HG03342 (cell line): ENCODE measurements at regions not wholly inside any gene's neighbourhood (a gene's known extent, or its start where the extent isn't known, plus 50 kb on each side); places are given as distances from the start of the nearest gene placed in this dataset.

Experiments used
- ATAC-seq: cut with Tn5 transposase; IDR thresholded peaks from one replicate; pipeline ENCODE4 v1.9.1; 2021; ENCODE audit warnings: mild to moderate bottlenecking, moderate library complexity; ENCODE audit not compliant: unreplicated experiment

GRCh38 chr15:81449836-81450474 lies 75.9 kb upstream of the TMC3 start:
- ATAC-seq: no peak

- no peak for ATAC-seq
These were observed 69.2 kb upstream of the TMC3 start for GRCh38 chr15:81443040-81443820.

GRCh38 chr15:81442454-81442853 lies 68.4 kb upstream of the TMC3 start:
- no peak for ATAC-seq

- ATAC-seq: no peak
These were observed 60.8 kb upstream of the TMC3 start for GRCh38 chr15:81434851-81435250.

- no peak for ATAC-seq
These were observed 59.4 kb upstream of the TMC3 start for GRCh38 chr15:81433462-81433861.

- ATAC-seq: no peak
These were observed 58.2 kb upstream of the TMC3 start for GRCh38 chr15:81432179-81432578.

- no peak for ATAC-seq
These were observed 53.2 kb upstream of the TMC3 start for GRCh38 chr15:81427176-81427575.

GRCh38 chr15:81425905-81426304 lies 51.9 kb upstream of the TMC3 start:
- ATAC-seq: no peak
